ENCODE measurements at regions not wholly inside any gene's neighbourhood (a gene's known extent, or its start where the extent isn't known, plus 50 kb on each side); places are given as distances from the start of the nearest gene placed in this dataset.

DNA sequence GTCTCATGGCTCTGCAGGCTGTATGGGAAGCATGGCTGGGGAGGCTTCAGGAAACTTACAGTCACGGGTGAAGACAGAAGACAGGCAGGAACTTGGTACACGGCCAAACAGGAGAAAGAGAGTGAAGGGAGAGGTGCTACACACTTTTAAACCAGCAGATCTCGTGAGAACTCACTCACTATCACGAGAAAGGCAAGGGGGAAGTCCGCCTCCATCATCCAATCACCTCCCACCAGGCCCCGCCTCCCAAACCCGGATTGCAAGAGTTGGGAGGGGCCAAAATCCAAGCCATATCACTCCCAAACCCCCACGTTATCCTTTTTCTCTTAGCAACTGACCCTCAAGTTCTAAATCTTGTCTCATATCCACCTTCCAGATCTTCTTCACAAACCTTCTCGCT lies 1710.5 kb upstream of the TENM3 start:
- no peak overlapping the region for H3K4me3 ChIP-seq
- ATAC-seq (no peak), DNase-seq (no peak)
- no peaks in the 10 kb centered on the region for H3K36me3 ChIP-seq
- H3K27ac ChIP-seq, result no peak overlapping the region
- 57 to 60% methylated on average over 9 of the region's 9 CpGs for WGBS, 2 donors
- intact Hi-C loops (cut with DNase I), result no loop called here
- TF ChIP-seq, protein P1, sequence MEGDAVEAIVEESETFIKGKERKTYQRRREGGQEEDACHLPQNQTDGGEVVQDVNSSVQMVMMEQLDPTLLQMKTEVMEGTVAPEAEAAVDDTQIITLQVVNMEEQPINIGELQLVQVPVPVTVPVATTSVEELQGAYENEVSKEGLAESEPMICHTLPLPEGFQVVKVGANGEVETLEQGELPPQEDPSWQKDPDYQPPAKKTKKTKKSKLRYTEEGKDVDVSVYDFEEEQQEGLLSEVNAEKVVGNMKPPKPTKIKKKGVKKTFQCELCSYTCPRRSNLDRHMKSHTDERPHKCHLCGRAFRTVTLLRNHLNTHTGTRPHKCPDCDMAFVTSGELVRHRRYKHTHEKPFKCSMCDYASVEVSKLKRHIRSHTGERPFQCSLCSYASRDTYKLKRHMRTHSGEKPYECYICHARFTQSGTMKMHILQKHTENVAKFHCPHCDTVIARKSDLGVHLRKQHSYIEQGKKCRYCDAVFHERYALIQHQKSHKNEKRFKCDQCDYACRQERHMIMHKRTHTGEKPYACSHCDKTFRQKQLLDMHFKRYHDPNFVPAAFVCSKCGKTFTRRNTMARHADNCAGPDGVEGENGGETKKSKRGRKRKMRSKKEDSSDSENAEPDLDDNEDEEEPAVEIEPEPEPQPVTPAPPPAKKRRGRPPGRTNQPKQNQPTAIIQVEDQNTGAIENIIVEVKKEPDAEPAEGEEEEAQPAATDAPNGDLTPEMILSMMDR (IDR thresholded peaks at IDR 0.05), result no peak
- H3K27me3 ChIP-seq, result no peaks in the 10 kb centered on the region
- H3K4me1 ChIP-seq, result no peaks in the 10 kb centered on the region
- H3K9me3 ChIP-seq, result peaks cover 0 to 9% (median 0%) of the 10 kb centered on the region in 11 donors

DNA sequence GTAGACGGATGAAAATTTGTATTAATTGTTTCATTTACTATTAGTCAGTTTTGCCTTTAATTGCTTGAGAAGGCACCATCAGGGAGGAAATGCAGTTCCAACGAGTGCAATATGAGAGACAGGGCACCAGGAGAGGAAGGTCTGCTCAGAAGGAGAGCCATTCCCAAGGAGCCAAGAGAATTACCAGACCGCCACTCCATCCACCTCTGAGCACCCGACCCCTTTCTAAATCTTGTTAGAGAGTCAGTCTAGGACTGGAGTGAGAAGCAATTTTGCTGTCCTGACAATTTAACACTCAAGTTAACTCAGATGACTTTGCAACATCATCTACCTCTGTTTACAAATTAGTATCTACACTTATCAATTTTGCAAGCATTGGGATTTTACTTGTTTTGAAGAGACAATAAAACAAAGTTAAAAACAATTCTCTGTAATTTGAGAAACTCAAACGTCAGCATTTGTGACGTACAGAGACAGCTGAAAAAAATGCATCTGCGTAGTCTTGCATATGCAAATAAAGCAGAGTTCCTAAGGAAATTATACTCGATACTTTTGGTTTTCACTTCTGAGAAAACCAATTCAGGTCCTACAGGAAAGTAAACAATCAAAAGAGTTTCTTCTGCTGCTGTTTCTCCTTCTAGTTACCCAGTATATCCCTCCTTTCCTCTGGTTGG lies 1704.7 kb upstream of the TENM3 start:
- no peaks in the 10 kb centered on the region for H3K4me1 ChIP-seq
- no peak overlapping the region for H3K27ac ChIP-seq
- TF ChIP-seq, protein P1 (IDR thresholded peaks at IDR 0.05), result no peak
- H3K36me3 ChIP-seq, result no peaks in the 10 kb centered on the region
- no peak overlapping the region for H3K4me3 ChIP-seq
- 60 to 65% methylated on average over 8 of the region's 8 CpGs for WGBS, 2 donors
- ATAC-seq, result no peak
- H3K9me3 ChIP-seq, result no peaks in the 10 kb centered on the region
- no peak for DNase-seq
- intact Hi-C loops (cut with DNase I), result no loop called here
- no peaks in the 10 kb centered on the region for H3K27me3 ChIP-seq

DNA sequence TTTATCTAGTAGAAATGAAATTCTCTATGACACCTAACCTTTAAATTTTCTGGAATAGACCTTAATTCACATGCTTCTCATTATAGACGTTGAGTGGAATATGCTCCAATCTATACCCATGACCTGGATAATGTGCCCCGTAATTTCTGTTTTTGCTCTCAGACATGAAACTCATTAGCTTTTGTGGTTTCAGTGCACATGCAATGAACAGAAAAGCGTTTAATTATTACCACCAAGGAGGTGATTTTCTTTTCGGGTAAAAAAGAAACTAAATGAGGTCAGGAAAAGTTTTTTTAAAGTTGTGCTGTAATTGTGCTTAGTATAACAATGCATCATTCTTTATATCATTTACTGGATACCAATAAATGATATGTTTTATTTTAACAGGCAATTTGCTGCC lies 1703.9 kb upstream of the TENM3 start:
- DNase-seq (no peak), ATAC-seq (no peak)
- TF ChIP-seq, protein P1 (IDR thresholded peaks at IDR 0.05), result no peak
- H3K4me3 ChIP-seq, result no peak overlapping the region
- 75 to 76% methylated on average over 4 of the region's 4 CpGs for WGBS, 2 donors
- H3K27me3 ChIP-seq, result no peaks in the 10 kb centered on the region
- no peak overlapping the region for H3K27ac ChIP-seq
- no peaks in the 10 kb centered on the region for H3K4me1 ChIP-seq
- intact Hi-C loops (cut with DNase I), result no loop called here
- H3K9me3 ChIP-seq, result no peaks in the 10 kb centered on the region
- no peaks in the 10 kb centered on the region for H3K36me3 ChIP-seq

DNA sequence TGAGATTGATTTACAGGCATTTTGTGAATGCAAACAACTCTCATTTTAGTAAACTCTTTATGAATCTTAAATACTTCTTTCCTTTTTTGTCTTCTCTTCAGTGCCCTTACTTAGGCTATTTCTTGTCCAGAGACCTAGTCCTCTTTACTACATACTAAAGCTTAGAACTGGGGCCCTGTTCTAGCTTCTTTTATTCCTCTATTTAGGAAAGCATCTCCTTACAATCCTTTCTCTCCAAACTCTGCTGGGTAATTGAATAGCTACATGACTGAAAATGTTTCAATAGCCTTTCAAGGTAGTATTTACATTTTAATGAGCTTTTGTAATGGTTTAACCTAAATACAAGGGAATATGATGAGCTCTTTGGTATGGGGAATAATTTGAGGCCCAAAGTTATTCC lies 1701.5 kb upstream of the TENM3 start:
- ATAC-seq (no peak), DNase-seq (no peak)
- no peak overlapping the region for H3K27ac ChIP-seq
- no peak overlapping the region for H3K4me3 ChIP-seq
- no peaks in the 10 kb centered on the region for H3K4me1 ChIP-seq
- TF ChIP-seq, protein P1 (IDR thresholded peaks at IDR 0.05), result no peak
- intact Hi-C loops (cut with DNase I), result no loop called here
- H3K9me3 ChIP-seq, result no peaks in the 10 kb centered on the region
- H3K36me3 ChIP-seq, result no peaks in the 10 kb centered on the region
- H3K27me3 ChIP-seq, result no peaks in the 10 kb centered on the region
